Spleen (tissue), 7 donors: ENCODE measurements at regions not wholly inside any gene's neighbourhood (a gene's known extent, or its start where the extent isn't known, plus 50 kb on each side); places are given as distances from the start of the nearest gene placed in this dataset.

ENCODE experiments used
- CTCF ChIP-seq, 11 experiments: fragments of 200-600 bp in 7 of 11; fragments of 450-650 bp in 4 of 11; sonication (generic) in 4 of 11; IDR thresholded peaks in 8 of 11; conservative IDR thresholded peaks in 3 of 11; 1 replicate in 7 of 11; 2 replicates in 4 of 11; pipeline versions ENCODE4 v1.4.0 to v1.8.0; 2016 to 2021; ENCODE audit warnings: antibody characterized with exemption in 11 of 11, inconsistent platforms in 4 of 11, mild to moderate bottlenecking in 1 of 11
- POLR2A ChIP-seq, 3 donors: fragments of 450-650 bp; IDR thresholded peaks; one replicate each; pipeline ENCODE4 v1.5.1; 2017; ENCODE audit warnings: antibody characterized with exemption in 3 of 3, mild to moderate bottlenecking in 1 of 3
- donor health status: DM: no; HTN: no; CAD: no; lungs with moderate emphysema.
- donor health status: DM: no; HTN: no; CAD: no.
- donor health status: DM: no; HTN: no; CAD: no.

- TF ChIP-seq CTCF (IDR thresholded peaks at IDR 0.05 in 8 of 11, conservative IDR thresholded peaks at IDR 0.05 in 3 of 11) (no peak), POLR2A (IDR thresholded peaks at IDR 0.05) (no peak)
Observed at GRCh38 chr7:25953859-25954258, 198.1 kb upstream of the NFE2L3 start.
